ENCODE measurements at regions not wholly inside any gene's neighbourhood (a gene's known extent, or its start where the extent isn't known, plus 50 kb on each side); places are given as distances from the start of the nearest gene placed in this dataset.

DNA sequence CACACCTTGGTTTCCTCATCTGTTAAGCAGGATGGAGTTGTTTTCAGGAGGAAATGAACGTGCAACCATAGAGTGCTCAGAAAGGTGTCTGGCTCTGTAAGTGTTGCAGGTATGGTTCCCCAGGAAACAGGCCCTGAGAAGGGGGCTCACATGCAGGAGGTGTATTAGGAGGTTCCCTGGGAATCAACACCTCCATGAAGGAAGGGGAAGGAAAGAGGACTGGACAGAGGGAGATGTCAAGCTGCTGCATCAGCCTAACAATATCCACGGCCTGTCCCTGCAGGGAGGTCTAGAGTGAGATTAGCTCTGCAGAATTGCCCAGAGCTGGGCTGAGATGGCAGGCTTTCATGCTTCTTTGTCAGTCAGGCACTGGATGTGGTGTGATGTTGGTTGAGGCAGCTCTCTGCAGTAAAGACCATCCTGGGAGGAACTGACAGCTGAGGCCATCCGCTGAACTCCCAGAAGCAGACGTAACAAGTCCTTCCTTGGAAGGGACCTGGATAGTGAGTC is 373.3 kb downstream of the ZNF536 start:
- no peak for DNase-seq (ENCODE audit: low read depth)
- TF ChIP-seq CTCF (conservative IDR thresholded peaks at IDR 0.05; ENCODE audit: low read depth, low read length) = no peak
- no peak overlapping the region for H3K4me3 ChIP-seq (ENCODE audit: low read length)

GRCh38 chr19:30744741-30745475 is 372.7 kb downstream of the ZNF536 start:
- DNase-seq (ENCODE audit: low read depth) = no peak
- H3K4me3 ChIP-seq (ENCODE audit: low read length) = no peak overlapping the region
- TF ChIP-seq CTCF (conservative IDR thresholded peaks at IDR 0.05; ENCODE audit: low read depth, low read length) = no peak

- no peak for TF ChIP-seq CTCF (conservative IDR thresholded peaks at IDR 0.05; ENCODE audit: low read depth, low read length)
- no peak for DNase-seq (ENCODE audit: low read depth)
- no peak overlapping the region for H3K4me3 ChIP-seq (ENCODE audit: low read length)
Measured at GRCh38 chr19:30743702-30744101, 371.5 kb downstream of the ZNF536 start.

GRCh38 chr19:30743011-30743410 is 370.8 kb downstream of the ZNF536 start:
- no peak overlapping the region for H3K4me3 ChIP-seq (ENCODE audit: low read length)
- no peak for TF ChIP-seq CTCF (conservative IDR thresholded peaks at IDR 0.05; ENCODE audit: low read depth, low read length)
- DNase-seq (ENCODE audit: low read depth) = no peak

GRCh38 chr19:30742406-30742938 is 370.3 kb downstream of the ZNF536 start:
- no peak for TF ChIP-seq CTCF (conservative IDR thresholded peaks at IDR 0.05; ENCODE audit: low read depth, low read length)
- no peak overlapping the region for H3K4me3 ChIP-seq (ENCODE audit: low read length)
- no peak for DNase-seq (ENCODE audit: low read depth)

- no peak for TF ChIP-seq CTCF (conservative IDR thresholded peaks at IDR 0.05; ENCODE audit: low read depth, low read length)
- H3K4me3 ChIP-seq (ENCODE audit: low read length) = no peak overlapping the region
Measured at GRCh38 chr19:30741566-30741965, 369.4 kb downstream of the ZNF536 start.

GRCh38 chr19:30739394-30739793 is 367.2 kb downstream of the ZNF536 start:
- no peak for DNase-seq (ENCODE audit: low read depth)
- H3K4me3 ChIP-seq (ENCODE audit: low read length) = no peak overlapping the region
- no peak for TF ChIP-seq CTCF (conservative IDR thresholded peaks at IDR 0.05; ENCODE audit: low read depth, low read length)

More at GRCh38 chr19:30741566-30741965, 369.4 kb downstream of the ZNF536 start:
- no peak for DNase-seq (ENCODE audit: low read depth)
